Neural crest cell (in vitro differentiated cells): ENCODE measurements at regions not wholly inside any gene's neighbourhood (a gene's known extent, or its start where the extent isn't known, plus 50 kb on each side); places are given as distances from the start of the nearest gene placed in this dataset.
A peak's percentile ranks its signal among the peaks of the same experiment; 100 is the strongest.

Experiments used
- DNase-seq: peaks from one replicate; pipeline ENCODE4 v3.0.0; 2021; ENCODE audit warnings: low read depth, mixed read lengths, low spot score
- H3K27ac Mint-ChIP-seq: one replicate; pipeline ENCODE4 v1.8.0; 2021; ENCODE audit warnings: mild to moderate bottlenecking, mixed read lengths; ENCODE audit not compliant: unreplicated experiment
- H3K27me3 Mint-ChIP-seq: 2 replicates; pipeline ENCODE4 v1.8.0; 2021; ENCODE audit warnings: low read depth, mild to moderate bottlenecking, mixed read lengths
- H3K36me3 Mint-ChIP-seq: 2 replicates; pipeline ENCODE4 v1.8.0; 2021; ENCODE audit warnings: low read depth, mild to moderate bottlenecking, mixed read lengths
- H3K4me1 Mint-ChIP-seq: 2 replicates; pipeline ENCODE4 v1.8.0; 2021; ENCODE audit warnings: mixed read lengths
- H3K4me3 Mint-ChIP-seq: one replicate; pipeline ENCODE4 v1.8.0; 2021; ENCODE audit warnings: mild to moderate bottlenecking, mixed read lengths
- H3K9me3 Mint-ChIP-seq: 2 replicates; pipeline ENCODE4 v1.8.0; 2021; ENCODE audit warnings: mixed read lengths
- CTCF ChIP-seq: fragments of 200-600 bp; sonication (generic); conservative IDR thresholded peaks from 2 replicates; pipeline ENCODE4 v1.5.0; 2021; ENCODE audit warnings: antibody characterized with exemption, mild to moderate bottlenecking

DNA sequence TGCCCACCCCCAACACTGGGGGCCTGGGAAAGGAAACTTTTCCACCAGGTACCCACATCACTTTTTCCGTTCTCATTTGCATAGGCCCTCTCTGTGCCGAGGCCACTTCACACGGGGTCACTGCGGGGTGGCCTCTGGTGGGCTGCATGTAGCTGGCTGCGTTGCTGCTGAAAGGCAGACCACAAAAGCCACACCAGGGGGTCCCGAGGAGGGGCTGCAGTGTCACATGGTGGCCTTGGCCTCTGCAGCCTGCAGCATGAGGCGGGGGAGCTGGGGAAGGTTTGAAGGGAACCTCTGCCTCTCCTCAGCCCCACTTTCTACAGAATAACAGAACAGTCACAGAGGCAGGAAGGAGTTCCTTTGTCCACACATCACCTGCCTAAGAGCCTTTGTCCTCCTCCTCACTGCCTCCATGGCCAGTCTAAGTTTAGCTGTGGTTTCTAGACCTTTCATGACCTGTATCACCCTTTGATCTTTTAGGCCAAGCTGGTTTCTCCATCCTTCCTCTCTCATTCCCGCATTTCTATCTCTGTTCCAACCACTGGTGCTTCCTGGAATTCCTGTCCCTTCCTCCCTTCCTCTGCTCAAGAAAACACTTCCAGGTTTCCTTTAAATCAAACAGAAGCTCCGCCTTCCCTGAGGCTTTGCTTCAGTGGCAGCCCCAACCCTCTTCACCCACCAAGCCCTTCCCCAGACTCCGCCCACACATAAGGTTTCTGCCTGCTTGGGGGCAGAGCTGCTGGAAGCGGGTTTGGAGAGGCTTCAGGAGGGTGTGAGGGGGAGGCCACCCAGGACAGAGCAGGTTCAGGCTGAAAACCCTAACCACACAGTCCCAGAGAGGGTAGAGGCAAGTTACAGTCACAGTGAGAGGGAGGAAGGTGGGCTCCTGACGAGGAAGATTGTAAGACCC, 150.7 kb upstream of the TLE3 start:
- Mint-ChIP-seq H3K27me3 (peaks cover 9% of the 10 kb centered on the region), H3K4me1 (peaks cover 52% of the 10 kb centered on the region), H3K27ac (peak overlapping the region; percentile 79), H3K36me3 (no peaks in the 10 kb centered on the region), H3K4me3 (peak overlapping the region; percentile 29), H3K9me3 (no peaks in the 10 kb centered on the region)
- no peak for DNase-seq
- no peak for TF ChIP-seq CTCF

DNA sequence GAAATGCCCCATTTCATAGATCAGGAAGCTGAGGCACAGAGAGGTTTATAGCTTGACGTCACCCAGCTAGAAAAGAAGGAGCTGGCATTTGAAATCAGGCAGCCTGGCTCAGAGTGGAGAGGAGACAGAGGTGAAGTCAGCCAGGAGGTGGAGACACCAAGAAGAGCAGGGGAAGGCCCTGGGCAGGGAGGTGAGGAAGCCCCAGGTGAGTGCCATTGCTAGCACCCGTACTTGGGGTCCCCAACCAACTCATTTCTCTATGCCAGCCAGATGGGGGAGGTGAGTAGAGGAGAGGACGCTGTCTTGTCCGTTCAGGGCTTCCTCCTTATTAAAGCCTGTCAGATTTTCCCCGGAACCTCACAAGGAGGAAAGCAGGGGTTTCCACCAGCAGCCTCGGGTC, 149.6 kb upstream of the TLE3 start:
- H3K4me3 Mint-ChIP-seq, result no peak overlapping the region
- no peak for DNase-seq
- H3K9me3 Mint-ChIP-seq, result no peaks in the 10 kb centered on the region
- peaks cover 48% of the 10 kb centered on the region for H3K4me1 Mint-ChIP-seq
- H3K36me3 Mint-ChIP-seq, result no peaks in the 10 kb centered on the region
- H3K27me3 Mint-ChIP-seq, result peaks cover 9% of the 10 kb centered on the region
- no peak overlapping the region for H3K27ac Mint-ChIP-seq
- no peak for TF ChIP-seq CTCF

GRCh38 chr15:70246623-70247220, 149.0 kb upstream of the TLE3 start:
- H3K4me1 Mint-ChIP-seq, result peaks cover 48% of the 10 kb centered on the region
- TF ChIP-seq CTCF, result no peak
- no peak overlapping the region for H3K27ac Mint-ChIP-seq
- no peaks in the 10 kb centered on the region for H3K9me3 Mint-ChIP-seq
- H3K27me3 Mint-ChIP-seq, result peaks cover 7% of the 10 kb centered on the region
- DNase-seq, result no peak
- H3K4me3 Mint-ChIP-seq, result no peak overlapping the region
- H3K36me3 Mint-ChIP-seq, result no peaks in the 10 kb centered on the region

- DNase-seq, result no peak
- Mint-ChIP-seq H3K9me3 (no peaks in the 10 kb centered on the region), H3K4me1 (peaks cover 54% of the 10 kb centered on the region), H3K27ac (peak overlapping the region; percentile 75), H3K4me3 (no peak overlapping the region), H3K36me3 (no peaks in the 10 kb centered on the region), H3K27me3 (peaks cover 5% of the 10 kb centered on the region)
- TF ChIP-seq CTCF, result no peak
These were observed 148.4 kb upstream of the TLE3 start for GRCh38 chr15:70245932-70246622.

- Mint-ChIP-seq H3K27me3 (peaks cover 3% of the 10 kb centered on the region), H3K4me3 (no peak overlapping the region), H3K36me3 (no peaks in the 10 kb centered on the region), H3K27ac (no peak overlapping the region), H3K9me3 (no peaks in the 10 kb centered on the region), H3K4me1 (peaks cover 48% of the 10 kb centered on the region)
- DNase-seq, result no peak
- TF ChIP-seq CTCF, result no peak
These were observed 147.3 kb upstream of the TLE3 start for GRCh38 chr15:70244978-70245542.
